Neural cell (in vitro differentiated cells): ENCODE measurements at regions not wholly inside any gene's neighbourhood (a gene's known extent, or its start where the extent isn't known, plus 50 kb on each side); places are given as distances from the start of the nearest gene placed in this dataset.

Experiments
- POLR2AphosphoS5 ChIP-seq: IDR thresholded peaks from 2 replicates; pipeline ENCODE4 v1.6.1; 2012
- RAD21 ChIP-seq: fragments of 450-650 bp; conservative IDR thresholded peaks from 2 replicates; pipeline ENCODE4 v1.6.1; 2014; ENCODE audit warnings: antibody characterized with exemption, mild to moderate bottlenecking, moderate library complexity
- TF ChIP-seq, protein P1 (sequence below): fragments of 450-650 bp; IDR thresholded peaks from 2 replicates; pipeline ENCODE4 v1.5.1; 2014; ENCODE audit warnings: antibody characterized with exemption, mild to moderate bottlenecking, moderate library complexity; ENCODE audit not compliant: poor library complexity, severe bottlenecking
- TF ChIP-seq, protein P2 (sequence below): IDR thresholded peaks from 2 replicates; pipeline ENCODE4 v1.6.1; 2012; ENCODE audit warnings: borderline replicate concordance

DNA sequence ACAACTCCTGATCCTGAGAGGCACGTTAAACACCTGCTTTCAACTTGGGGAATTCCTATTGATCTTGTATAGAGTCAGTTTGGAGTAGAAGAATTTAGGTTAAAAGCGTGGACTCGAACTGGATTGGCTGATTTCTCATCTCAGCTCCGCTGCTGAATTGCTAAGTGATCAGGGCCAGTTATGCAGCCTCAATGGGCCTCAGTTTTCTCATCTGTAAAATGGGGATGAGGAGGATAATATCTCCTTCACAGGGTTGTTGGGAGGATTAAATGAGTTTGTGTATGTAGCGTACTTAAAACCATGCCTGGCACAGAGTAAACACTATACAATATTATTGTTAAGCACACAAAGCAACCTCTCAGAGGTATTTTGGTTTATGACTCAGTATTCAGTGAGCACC, 53.2 kb upstream of the HEPHL1 start:
- TF ChIP-seq, protein P1, sequence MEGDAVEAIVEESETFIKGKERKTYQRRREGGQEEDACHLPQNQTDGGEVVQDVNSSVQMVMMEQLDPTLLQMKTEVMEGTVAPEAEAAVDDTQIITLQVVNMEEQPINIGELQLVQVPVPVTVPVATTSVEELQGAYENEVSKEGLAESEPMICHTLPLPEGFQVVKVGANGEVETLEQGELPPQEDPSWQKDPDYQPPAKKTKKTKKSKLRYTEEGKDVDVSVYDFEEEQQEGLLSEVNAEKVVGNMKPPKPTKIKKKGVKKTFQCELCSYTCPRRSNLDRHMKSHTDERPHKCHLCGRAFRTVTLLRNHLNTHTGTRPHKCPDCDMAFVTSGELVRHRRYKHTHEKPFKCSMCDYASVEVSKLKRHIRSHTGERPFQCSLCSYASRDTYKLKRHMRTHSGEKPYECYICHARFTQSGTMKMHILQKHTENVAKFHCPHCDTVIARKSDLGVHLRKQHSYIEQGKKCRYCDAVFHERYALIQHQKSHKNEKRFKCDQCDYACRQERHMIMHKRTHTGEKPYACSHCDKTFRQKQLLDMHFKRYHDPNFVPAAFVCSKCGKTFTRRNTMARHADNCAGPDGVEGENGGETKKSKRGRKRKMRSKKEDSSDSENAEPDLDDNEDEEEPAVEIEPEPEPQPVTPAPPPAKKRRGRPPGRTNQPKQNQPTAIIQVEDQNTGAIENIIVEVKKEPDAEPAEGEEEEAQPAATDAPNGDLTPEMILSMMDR = no peak
- TF ChIP-seq RAD21 = no peak
- TF ChIP-seq, protein P2, sequence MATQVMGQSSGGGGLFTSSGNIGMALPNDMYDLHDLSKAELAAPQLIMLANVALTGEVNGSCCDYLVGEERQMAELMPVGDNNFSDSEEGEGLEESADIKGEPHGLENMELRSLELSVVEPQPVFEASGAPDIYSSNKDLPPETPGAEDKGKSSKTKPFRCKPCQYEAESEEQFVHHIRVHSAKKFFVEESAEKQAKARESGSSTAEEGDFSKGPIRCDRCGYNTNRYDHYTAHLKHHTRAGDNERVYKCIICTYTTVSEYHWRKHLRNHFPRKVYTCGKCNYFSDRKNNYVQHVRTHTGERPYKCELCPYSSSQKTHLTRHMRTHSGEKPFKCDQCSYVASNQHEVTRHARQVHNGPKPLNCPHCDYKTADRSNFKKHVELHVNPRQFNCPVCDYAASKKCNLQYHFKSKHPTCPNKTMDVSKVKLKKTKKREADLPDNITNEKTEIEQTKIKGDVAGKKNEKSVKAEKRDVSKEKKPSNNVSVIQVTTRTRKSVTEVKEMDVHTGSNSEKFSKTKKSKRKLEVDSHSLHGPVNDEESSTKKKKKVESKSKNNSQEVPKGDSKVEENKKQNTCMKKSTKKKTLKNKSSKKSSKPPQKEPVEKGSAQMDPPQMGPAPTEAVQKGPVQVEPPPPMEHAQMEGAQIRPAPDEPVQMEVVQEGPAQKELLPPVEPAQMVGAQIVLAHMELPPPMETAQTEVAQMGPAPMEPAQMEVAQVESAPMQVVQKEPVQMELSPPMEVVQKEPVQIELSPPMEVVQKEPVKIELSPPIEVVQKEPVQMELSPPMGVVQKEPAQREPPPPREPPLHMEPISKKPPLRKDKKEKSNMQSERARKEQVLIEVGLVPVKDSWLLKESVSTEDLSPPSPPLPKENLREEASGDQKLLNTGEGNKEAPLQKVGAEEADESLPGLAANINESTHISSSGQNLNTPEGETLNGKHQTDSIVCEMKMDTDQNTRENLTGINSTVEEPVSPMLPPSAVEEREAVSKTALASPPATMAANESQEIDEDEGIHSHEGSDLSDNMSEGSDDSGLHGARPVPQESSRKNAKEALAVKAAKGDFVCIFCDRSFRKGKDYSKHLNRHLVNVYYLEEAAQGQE = no peak
- TF ChIP-seq POLR2AphosphoS5 = no peak
